Neutrophil (primary cell): ENCODE measurements at regions not wholly inside any gene's neighbourhood (a gene's known extent, or its start where the extent isn't known, plus 50 kb on each side); places are given as distances from the start of the nearest gene placed in this dataset.

Experiments
- H3K27ac ChIP-seq: fragments of 200-600 bp; sonication (generic); 2 replicates; pipeline ENCODE4 v1.5.1; 2016; ENCODE audit warnings: mild to moderate bottlenecking, moderate library complexity
- H3K27me3 ChIP-seq: fragments of 200-600 bp; sonication (generic); 2 replicates; pipeline ENCODE4 v1.6.0; 2016; ENCODE audit warnings: mild to moderate bottlenecking
- H3K36me3 ChIP-seq: fragments of 200-600 bp; sonication (generic); 2 replicates; pipeline ENCODE4 v1.5.1; 2017
- H3K4me1 ChIP-seq, 2 experiments: fragments of 200-600 bp in 1 of 2; sonication (generic) in 1 of 2; 1 replicate in 1 of 2; 2 replicates in 1 of 2; pipeline versions ENCODE4 v1.5.1 to v1.6.1; 2013 to 2016; ENCODE audit warnings: low read depth in 1 of 2, low read length in 1 of 2, mild to moderate bottlenecking in 1 of 2, moderate library complexity in 1 of 2; ENCODE audit not compliant: control insufficient read depth in 1 of 2, insufficient read depth in 1 of 2
- H3K4me3 ChIP-seq, 2 experiments: fragments of 200-600 bp in 1 of 2; sonication (generic) in 1 of 2; 1 replicate in 1 of 2; 2 replicates in 1 of 2; pipeline ENCODE4 v1.5.1; 2013 to 2016; ENCODE audit warnings: low read depth in 1 of 2, low read length in 1 of 2, mild to moderate bottlenecking in 1 of 2, moderate library complexity in 1 of 2
- H3K9me3 ChIP-seq: fragments of 200-600 bp; sonication (generic); 2 replicates; pipeline ENCODE4 v1.5.1; 2016
- CTCF ChIP-seq: fragments of 200-600 bp; sonication (generic); IDR thresholded peaks from 2 replicates; pipeline ENCODE4 v1.5.1; 2016; ENCODE audit warnings: antibody characterized with exemption

GRCh38 chr6:137981758-137982157, 114.7 kb downstream of the TNFAIP3 start:
- Histone ChIP-seq H3K4me3 (no peak overlapping the region), H3K4me1 (peaks cover 5% of the 10 kb centered on the region in 2 experiments), H3K27me3 (no peaks in the 10 kb centered on the region), H3K9me3 (no peaks in the 10 kb centered on the region), H3K27ac (no peak overlapping the region), H3K36me3 (no peaks in the 10 kb centered on the region)
- TF ChIP-seq CTCF = no peak

GRCh38 chr6:137982418-137983189, 115.5 kb downstream of the TNFAIP3 start:
- H3K27ac ChIP-seq = no peak overlapping the region
- TF ChIP-seq CTCF = no peak
- peaks cover 5% of the 10 kb centered on the region in 2 experiments for H3K4me1 ChIP-seq
- H3K27me3 ChIP-seq = no peaks in the 10 kb centered on the region
- H3K4me3 ChIP-seq = no peak overlapping the region
- no peaks in the 10 kb centered on the region for H3K9me3 ChIP-seq
- no peaks in the 10 kb centered on the region for H3K36me3 ChIP-seq

GRCh38 chr6:137983269-137983668, 116.2 kb downstream of the TNFAIP3 start:
- Histone ChIP-seq H3K27me3 (no peaks in the 10 kb centered on the region), H3K4me3 (no peak overlapping the region), H3K27ac (no peak overlapping the region), H3K36me3 (no peaks in the 10 kb centered on the region), H3K4me1 (peaks cover 5% of the 10 kb centered on the region in 2 experiments), H3K9me3 (no peaks in the 10 kb centered on the region)
- TF ChIP-seq CTCF = no peak

- no peak for TF ChIP-seq CTCF
- H3K4me3 ChIP-seq = no peak overlapping the region
Observed at GRCh38 chr6:137989664-137990063, 117.6 kb downstream of the PERP start.

GRCh38 chr6:137995371-137995770, 111.8 kb downstream of the PERP start:
- H3K36me3 ChIP-seq = no peaks in the 10 kb centered on the region
- no peak for TF ChIP-seq CTCF
- H3K4me1 ChIP-seq = no peaks in the 10 kb centered on the region
- no peak overlapping the region for H3K27ac ChIP-seq
- no peak overlapping the region for H3K4me3 ChIP-seq
- no peaks in the 10 kb centered on the region for H3K9me3 ChIP-seq
- no peaks in the 10 kb centered on the region for H3K27me3 ChIP-seq

More at GRCh38 chr6:137989664-137990063, 117.6 kb downstream of the PERP start:
- Histone ChIP-seq H3K27me3 (no peaks in the 10 kb centered on the region), H3K9me3 (no peaks in the 10 kb centered on the region), H3K27ac (no peak overlapping the region), H3K4me1 (no peaks in the 10 kb centered on the region), H3K36me3 (no peaks in the 10 kb centered on the region)
